ENCODE measurements at regions not wholly inside any gene's neighbourhood (a gene's known extent, or its start where the extent isn't known, plus 50 kb on each side); places are given as distances from the start of the nearest gene placed in this dataset.

DNA sequence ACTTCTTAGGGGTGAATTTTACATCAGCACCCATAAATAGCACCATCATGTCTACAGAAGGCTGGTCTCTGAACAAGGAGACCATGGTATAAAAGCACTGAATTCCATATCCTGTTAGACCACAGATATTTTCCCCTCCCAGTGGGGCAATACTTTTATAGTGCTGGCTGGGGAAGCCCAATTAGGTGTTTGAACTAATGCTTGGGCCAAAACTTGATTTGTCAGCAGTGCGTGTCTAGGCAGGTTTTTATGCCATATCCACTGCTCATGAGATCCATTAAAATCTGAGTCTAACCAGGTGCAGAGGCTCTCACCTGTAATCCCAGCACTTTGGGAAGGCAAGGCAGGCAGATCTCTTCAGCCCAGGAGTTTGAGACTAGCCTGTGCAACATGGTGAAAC, 623.0 kb downstream of the NPHP4 start:
- ATAC-seq = peak; percentile 66

DNA sequence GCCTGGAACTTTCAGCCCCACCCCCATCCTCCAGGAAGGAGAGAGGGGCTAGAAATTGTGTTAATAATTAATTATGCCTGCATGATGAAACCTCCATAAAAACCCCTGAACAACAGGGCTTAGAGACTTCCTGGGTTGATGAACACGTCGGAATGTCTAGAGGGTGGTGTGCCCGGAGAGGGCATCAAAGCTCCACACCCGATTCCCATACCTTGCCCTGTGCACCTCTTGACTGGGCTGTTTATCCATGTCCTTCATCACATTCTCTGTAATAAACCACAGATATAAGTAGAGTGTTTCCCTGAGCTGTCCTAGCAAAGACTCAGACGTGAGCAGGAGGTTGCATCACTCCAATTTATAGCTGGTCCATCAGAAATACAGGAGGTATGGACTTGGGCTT, 624.0 kb downstream of the NPHP4 start:
- ATAC-seq = no peak

DNA sequence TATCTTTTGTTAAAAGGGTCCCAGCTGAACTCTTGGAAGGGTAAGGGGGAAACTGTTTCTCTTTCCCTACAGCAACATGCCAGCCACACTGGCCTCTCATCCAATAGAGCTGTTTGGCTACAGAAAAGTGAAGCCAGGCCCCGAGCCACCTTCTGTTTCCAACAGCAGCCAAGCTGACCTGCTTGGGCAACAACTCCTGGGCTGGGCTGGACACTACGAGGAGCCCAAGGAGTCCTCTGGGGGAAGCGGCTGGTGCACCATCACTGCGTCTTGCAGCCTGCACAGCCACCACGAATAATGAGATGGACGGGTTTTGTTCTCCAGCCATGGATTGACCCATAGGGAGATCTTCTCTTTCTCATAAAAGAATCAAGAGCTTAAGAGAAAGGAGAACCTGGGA, 624.9 kb downstream of the NPHP4 start:
- no peak for ATAC-seq

DNA sequence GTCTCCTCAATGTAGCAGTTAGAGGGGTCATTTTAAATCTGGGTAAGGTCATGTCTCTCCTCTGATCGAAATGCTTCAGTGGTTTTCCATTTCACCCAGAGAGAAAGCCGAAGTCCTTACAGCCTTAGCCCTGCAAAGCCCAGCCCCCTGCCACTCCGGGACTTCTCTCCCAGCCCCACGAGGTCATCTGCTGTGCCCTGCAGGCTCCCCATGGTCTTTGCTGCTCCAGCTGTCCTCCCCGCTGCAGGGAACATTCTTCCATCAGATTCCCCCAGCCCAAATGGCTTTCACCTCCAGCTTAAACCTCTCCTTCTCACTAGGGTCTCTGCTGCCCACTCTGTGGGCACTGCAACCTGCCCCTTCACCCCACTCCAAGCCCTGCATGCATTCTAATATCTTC, 626.5 kb downstream of the NPHP4 start:
- no peak for ATAC-seq

DNA sequence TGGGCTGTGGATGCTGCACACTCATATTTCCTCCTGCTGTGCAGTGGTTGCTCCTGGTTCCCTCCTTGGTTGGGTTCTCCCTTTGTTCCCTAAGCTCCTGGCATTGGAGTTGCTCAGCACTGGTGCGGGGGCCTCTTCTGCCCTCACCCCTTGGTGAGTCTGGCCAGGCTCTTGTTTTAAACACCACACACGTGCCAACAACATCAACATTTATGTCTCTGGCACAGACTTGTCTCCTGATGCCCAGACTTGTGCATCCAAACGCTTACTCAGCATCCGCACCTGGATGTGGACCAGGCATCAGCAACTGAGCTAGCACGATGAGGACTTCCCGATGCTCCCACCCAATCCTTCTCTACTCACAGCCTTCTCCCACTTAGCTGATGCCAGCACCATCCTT, 627.6 kb downstream of the NPHP4 start:
- ATAC-seq = no peak

DNA sequence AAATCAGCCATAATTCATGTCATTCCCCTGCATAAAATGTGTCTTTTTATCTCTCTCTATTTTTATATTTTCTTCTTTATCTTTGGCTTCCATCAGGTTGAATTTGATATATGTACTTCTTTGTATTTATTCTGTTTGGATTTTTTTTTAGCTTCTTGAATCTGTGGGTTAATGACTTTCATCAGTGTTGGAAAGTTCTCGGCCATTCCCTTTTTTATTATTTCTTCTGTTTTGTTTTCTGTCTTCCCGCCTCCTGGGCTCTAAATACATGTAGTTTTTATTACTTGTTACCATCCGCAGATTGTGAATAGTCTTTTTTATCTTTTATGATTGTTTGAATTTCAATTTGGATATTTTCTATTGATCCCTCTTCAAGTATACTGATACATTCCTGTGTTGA, 637.5 kb downstream of the NPHP4 start:
- no peak for ATAC-seq

DNA sequence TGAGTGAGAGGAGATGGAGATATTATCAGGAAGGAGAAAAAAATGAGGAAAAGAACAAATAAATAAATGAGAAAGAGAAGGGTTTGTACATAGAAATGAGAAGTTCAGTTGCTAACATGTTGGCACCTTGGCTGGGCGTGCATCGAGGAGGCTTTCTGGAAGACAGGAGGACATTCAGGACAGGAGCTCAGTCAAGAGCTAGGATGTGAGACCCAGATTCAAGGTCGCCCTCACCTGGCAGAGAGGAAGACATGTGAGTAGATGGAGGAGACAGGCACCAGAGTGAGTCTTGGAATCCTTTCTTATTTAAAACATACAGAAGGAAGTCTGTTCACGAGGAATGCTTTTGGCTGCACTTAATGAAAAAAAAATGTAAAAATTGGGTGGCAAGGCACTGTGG, 640.9 kb downstream of the NPHP4 start:
- no peak for ATAC-seq

DNA sequence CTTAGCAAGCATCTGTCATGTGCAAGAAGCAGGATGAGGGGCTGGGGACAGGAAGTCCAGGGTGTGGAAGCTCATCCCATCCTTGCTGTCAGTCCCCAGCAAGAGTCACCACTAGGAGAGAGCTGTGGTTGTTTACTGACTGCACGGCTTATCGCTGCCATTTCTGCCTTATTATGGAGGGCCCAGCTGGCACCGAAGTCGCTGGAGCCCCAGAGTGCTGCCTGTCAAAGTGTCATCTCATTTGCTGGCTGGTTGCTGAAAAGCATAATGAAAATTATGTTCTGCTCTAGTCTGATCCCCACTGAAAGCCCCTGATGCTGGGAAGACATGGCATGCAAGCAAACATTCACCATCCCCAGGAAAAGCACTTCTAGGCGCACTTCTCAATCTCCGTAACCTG, 642.7 kb downstream of the NPHP4 start:
- no peak for ATAC-seq

DNA sequence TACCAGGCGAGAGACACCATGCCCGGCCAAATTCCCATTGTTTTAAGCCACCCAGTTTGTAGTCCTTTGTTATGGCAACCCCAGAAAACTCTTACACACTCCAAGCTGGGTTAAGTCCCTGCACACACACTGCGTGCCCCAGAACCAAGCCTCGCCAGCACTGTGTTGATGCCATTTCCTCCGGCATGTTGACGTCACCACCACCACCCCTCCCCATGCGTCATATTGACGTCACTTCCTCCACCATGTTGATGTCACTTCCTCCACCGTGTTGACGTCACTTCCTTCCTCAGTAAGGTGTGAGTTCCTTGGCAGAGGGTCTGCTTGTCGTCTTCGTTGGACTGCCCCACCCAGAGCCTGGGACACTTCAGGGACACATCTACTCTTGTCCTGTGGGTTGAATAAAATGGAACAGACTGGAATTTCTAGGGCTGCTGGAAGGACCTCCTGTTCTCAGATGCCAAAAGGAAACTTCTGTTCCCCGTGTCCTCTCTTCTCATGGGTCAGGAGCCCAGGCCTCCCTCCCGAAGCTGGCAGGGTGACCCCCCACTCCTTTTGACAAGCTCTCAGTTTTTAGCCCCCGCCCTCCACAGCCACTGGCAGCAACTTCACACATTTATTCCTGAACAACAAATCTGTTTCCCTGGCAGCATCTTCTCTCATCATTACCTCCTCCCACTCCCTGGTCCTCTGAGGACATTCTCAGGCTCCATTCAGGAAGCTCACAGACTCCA, 643.3 kb downstream of the NPHP4 start:
- ATAC-seq = no peak

DNA sequence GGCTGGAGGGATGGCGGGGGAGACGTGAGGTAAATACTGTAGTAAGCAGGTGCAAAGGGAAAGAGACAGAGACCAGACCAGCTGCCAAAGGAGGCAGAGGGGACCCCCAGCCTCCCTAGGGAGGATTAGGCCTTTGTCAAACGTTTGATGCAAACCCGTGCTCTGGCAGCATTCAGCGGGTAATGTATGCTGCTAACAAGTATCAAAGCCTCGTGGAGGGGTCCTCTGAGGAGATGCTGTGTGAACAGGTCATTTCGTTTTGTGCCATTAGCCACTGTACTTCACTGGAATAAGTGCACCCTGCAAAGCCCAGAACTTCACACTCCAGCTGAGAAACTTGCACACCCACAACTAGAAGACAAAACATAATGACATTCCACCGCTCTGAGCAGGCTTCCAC, 644.5 kb downstream of the NPHP4 start:
- ATAC-seq = no peak

DNA sequence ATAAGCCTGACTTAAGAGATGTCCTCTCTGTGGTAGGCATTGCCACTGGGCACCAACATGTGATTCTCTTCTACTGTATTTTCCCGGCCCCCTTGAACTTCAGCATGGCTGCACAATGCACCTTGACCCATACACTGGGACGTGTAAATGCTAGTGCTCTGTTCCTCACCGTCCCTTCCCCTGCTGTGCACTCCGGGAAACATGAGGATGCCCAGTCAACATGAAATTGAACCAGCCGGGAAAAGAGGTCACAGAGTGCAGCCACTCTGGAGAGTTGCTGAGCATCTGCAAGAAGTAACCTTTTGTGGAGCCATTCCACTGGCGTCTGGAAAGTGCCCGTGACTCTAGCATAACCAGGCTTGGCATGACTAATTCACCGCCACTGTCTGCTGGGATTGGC, 646.7 kb downstream of the NPHP4 start:
- ATAC-seq = no peak

DNA sequence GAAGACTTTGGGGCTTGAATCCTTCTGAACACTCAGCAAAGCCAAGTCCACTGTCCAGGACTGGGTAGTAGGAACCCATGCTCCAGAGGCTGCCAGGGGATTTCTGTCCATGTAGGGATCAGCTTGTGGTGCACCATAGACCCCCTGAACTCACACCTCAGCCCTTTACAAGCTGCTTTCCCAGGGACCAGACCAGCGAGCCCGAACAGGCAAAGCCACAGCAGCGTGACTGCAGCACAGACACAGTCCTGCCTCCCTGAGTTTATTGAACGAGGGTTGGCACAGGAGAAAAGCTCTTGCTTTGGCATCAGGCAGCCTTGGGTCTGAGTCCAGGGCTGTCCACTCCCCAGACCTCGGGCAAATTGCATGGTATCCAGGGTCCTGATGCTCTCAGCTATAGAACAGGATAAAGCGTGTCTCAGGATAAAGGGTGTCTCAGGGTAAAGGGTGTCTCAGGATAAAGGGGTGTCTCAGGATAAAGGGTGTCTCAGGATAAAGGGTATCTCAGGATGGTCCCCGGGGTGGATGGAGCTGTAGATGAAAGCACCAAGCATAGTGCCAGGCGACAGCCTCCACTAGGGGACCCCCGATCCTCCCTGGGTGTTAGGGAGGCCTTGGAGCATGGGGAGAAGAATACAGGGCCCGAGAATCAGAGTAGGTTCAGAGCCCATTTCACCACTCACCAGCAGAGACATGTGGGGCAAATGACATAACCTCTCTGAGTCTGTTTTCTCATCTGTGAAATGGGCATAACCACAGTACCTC, 648.8 kb downstream of the NPHP4 start:
- ATAC-seq = no peak

DNA sequence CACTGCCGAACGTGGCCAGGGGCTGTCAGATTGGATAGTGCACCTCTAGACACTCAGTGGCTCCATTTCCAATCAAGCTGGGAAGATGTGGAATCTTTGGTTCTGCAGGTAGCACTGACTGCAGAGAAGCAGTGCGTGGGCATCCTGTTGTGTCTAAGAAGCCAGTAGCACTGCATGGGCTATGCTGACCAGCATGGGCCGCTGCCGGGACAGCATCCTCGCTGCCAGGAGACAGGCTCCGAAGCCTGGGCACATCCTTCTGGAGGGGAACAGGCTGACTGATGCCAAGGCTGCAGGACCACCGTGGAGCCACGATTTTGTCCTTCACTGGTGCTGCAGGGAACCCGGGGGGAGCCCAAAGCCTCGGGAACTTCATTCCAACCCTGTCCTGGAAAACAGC, 649.4 kb downstream of the NPHP4 start:
- ATAC-seq = no peak

DNA sequence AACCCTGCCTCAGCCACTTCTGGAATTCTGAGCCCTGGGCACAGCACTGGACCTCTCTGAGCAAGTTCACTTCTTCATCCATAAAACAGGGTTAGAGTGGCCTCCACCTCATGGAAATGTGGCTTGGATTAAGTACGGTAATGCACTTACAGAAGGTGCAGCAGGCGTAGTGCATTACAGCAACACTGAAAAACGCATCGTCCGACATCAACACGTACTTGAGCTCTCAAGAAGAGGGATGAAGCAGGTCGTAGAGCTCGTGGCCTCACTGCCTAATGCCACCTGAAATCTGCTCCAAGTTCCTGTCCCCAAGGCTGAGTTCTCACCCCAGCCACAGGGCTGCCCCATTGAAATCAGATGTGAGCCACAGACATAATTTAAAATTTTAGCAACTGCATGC, 650.1 kb downstream of the NPHP4 start:
- no peak for ATAC-seq

DNA sequence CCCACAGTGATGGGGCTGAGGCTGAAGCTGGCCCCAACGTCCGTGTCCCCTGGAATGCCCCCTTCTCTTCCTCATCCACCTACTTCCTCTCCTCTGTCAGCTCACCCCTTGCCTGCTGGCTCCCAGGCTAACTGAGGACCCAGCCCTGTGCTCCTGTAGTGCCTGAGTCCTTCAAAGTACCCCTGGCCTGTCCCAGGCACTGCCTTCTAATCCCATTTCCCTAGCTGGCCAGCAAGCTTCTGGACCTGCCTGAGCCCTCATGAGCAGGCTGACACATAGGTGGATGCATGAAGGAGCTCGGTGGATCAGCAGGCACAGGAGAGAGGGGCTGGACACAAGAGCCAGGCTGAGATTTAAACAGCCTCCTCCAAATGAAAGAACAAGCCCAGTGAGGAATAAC, 650.8 kb downstream of the NPHP4 start:
- no peak for ATAC-seq

DNA sequence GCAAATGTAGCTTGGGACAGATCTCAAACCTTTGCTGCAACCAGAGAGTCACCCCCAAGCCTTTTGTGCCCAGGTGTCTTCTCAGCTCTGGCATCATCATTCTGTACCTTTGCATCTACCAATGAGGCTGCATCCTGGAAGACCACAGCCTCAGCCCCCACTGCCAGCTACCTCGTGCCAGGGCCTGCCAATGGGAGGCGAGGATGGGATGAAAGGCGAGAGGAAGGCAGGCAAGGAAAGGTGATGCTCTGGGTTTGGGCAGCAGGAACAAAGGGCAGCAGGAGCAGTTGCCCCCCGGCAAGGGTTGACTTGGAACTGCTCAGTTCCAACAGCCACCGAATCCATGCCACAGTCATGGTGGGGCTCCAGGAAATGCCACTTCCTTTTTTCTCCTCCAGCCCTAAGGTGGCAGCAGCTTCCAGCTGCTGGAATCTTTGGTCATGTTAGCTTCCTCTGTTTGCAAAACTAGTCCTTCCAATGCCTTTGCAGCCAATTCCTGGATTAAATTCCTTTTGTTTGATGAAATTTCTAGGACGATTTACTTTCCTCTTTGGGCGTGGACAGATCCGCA, 651.6 kb downstream of the NPHP4 start:
- no peak for ATAC-seq

DNA sequence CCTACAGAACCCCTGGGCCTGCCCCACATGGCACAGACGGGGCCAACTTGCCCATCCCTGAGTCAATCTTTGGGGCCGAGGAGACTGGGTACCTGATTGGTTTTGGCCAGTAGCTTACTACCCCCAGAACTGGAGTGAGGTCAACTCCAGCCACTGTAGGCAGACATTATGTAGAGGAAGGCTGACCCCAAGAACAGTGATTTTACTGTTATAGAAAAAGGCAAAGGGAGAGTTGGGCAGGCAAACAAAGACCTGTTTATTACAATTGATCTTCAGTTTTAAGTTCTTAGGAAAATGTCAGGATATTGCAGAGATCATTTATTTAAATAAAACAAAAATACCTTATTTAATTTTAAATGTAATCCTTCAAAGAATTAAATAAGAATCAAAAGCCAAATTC, 653.8 kb downstream of the NPHP4 start:
- no peak for ATAC-seq

DNA sequence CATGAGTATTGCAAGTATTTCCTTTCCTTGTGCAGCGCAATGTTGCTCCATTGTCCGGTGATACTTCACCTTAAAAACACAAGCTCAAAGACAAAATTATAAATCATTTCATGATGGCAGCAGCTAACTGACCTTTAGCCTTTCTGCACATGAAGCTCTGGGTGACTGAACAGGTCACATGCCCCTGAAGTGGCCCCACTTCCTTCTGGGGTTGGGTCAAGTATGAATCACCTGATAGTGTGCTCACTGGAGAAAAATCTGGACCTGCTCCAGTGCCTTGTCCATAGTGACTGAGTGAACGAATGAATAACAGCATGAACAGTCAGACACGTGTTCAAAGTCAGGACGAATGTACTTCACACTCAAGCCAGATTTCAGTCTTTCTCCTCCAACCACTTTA, 658.9 kb downstream of the NPHP4 start:
- ATAC-seq = peak; percentile 25

DNA sequence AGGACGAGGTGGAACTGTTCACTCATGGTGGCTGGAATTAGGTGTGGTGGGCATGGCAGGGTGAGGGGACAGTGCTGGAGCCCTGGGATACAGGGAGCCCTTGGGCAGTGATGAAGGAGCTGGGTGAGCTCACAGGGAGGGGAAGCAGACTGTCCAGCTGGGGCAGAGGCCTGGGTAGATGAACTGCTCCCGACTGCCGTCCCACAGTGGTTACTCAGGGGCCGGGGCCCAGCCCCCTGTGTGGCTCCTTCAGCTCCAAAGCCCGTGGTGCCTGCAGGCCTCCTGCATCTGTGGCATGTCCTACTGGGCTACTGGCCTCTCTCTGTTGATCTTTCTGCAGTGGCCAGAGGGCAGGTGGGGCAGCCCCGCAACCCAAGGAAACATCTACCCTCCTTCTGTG, 661.1 kb downstream of the NPHP4 start:
- ATAC-seq = no peak

DNA sequence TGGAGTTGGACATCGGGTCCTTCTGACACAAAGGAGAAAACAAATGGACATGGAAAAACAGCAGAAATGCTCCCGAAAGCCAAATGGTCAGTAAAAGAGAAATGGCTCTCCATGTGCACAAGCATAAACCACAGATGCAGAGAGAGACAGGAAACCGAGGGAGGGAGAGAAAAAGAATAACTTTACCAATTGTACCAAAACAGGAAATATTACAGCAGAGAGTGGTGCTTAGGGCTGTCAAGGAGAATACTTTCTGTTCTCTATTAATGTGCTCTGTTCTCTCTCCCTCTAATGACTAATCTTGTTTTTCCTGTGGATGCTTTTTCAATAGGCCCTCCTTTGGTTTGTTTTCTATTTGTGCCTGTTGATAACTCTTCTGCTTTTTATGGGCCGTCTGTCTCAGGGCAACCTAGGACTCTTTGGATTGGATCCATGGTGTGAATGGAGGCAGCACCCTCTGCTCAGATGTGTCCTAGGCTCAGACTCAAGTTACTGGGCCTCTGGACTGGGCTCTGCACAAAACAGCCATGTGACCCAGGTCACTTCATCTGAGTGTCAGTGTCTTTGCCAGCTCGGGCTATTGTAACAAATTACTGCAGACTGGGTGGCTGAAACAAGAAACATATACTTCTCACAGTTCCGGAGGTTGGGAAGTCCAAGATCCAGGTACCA, 663.0 kb downstream of the NPHP4 start:
- ATAC-seq = no peak

DNA sequence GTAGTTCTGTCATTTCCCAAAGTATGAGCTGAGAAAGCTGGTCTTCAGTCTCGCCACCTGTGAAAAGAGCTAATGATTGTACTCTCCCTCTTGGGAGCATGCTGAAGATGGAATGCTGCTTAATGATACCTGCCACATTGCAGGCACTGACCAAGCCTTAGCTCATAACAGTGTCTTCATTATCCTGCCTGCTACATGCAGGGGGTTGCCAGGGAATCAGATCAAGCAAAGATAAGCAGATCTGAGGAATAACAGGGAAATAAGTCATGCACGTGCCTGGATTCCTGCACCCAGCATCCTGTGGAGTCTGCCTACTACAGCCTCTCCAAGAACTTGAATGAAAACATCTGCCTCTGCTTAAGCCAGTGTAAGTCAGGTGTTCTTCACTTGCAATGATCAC, 667.3 kb downstream of the NPHP4 start:
- ATAC-seq = no peak

DNA sequence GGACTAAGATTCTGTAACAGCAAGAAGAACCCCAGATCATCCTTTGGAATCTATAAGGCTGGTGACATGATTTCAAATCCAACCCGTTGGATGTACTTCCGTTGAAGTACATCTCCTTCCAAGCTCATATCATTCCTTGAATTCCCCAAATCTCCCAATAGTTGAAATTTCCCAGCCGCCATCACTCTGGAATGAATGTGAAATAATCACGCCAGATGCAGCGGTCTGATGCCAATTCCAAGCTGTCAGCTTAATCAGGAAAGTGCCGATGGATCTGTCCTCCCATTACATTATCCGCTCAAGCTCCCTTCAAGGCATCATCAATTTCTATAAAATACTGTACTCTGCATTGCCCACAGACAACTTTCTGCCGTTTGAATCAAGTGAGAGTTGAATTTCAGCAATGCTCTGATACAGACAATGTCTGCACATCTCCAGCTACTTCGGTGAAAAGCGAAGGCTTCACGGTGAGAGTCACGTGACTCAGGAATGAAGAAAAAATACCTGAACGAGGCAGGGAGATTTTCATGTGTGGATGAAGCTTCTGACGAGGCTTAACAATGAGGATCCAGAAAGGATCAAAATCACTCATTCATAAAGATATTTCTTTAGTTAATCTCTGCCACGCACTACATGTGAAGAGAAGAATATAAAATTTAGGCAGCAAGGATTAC, 663.9 kb downstream of the AJAP1 start:
- ATAC-seq = no peak

DNA sequence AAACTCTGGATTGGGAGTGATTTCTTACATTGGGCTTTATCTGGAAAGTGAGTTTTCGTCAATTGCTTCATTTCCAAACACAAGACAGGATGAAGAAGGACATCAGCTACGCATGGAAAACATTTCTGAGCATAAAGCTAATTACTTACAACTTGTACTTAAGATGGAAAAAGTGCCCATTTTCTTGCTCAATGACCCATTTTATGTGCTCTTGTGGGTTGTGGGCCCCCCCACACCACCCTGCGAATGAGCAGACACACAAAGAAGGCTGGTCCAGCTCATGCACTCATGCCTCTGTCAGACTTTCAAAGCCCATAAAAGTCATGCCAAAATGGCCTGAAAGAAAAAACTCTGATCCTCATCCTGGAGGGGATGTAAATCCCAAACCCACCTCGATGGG, 663.0 kb downstream of the AJAP1 start:
- no peak for ATAC-seq

Data from esophagus mucosa (tissue), 1 donor.